ENCODE measurements at regions not wholly inside any gene's neighbourhood (a gene's known extent, or its start where the extent isn't known, plus 50 kb on each side); places are given as distances from the start of the nearest gene placed in this dataset.
"Not testable (repeated sequence)": the region's sequence is repeated elsewhere in the genome, so short reads cannot be mapped to it uniquely, and the experiment has no call there.

- Histone ChIP-seq H3K27me3 (ENCODE audit: control insufficient read depth in 2 of 2, insufficient read depth in 2 of 2, low read length in 2 of 2) (no peaks in the 10 kb centered on the region), H3K9me3 (replicated peaks in 1 of 2; ENCODE audit: control insufficient read depth in 1 of 2, insufficient read depth in 1 of 2, low read length in 2 of 2) (peaks cover 15 to 19% of the 10 kb centered on the region in 2 donors), H4K20me1 (ENCODE audit: insufficient read depth, low read length) (no peaks in the 10 kb centered on the region), H3K79me2 (ENCODE audit: insufficient read depth, low read length) (no peaks in the 10 kb centered on the region), H3K36me3 (replicated peaks in 1 of 2; ENCODE audit: control insufficient read depth in 1 of 2, insufficient read depth in 2 of 2, low read length in 2 of 2) (no peaks in the 10 kb centered on the region), H3K4me3 (replicated peaks in 1 of 3; ENCODE audit: low read depth in 2 of 3, low read length in 3 of 3) (no peak overlapping the region), H2AFZ (ENCODE audit: insufficient read depth, low read depth, low read length, poor library complexity, severe bottlenecking) (no peak overlapping the region), H3K9ac (ENCODE audit: insufficient read depth, low read length, poor library complexity, severe bottlenecking) (no peak overlapping the region), H3K27ac (ENCODE audit: low read depth in 1 of 2, low read length in 2 of 2) (no peak overlapping the region), H3K4me2 (replicated peaks; ENCODE audit: extremely low read depth, low read length, poor library complexity, severe bottlenecking) (no peak overlapping the region), H3K4me1 (ENCODE audit: control insufficient read depth in 1 of 2, insufficient read depth in 2 of 2, low read length in 2 of 2) (no peaks in the 10 kb centered on the region)
- TF ChIP-seq CTCF (IDR thresholded peaks at IDR 0.05), result no peak
- Mint-ChIP-seq H3K27me3 (ENCODE audit: low read depth in 3 of 3) (no peaks in the 10 kb centered on the region), H3K36me3 (no peaks in the 10 kb centered on the region), H3K4me1 (no peaks in the 10 kb centered on the region), H3K9me3 (peaks cover 8 to 12% (median 10%) of the 10 kb centered on the region in 7 donors), H3K27ac (no peak overlapping the region), H3K4me3 (no peak overlapping the region)
- no peak for DNase-seq
- WGBS (ENCODE audit: insufficient coverage), result 80% methylated on average over 4 of the region's 4 CpGs
- intact Hi-C loops (cut with micrococcal nuclease), result no loop called here
Measured at GRCh38 chr4:179728305-179728704, 2286.1 kb upstream of the AGA start.

GRCh38 chr4:179736820-179737219, 2294.6 kb upstream of the AGA start:
- H3K4me3 ChIP-seq (replicated peaks in 1 of 3; ENCODE audit: low read depth in 2 of 3, low read length in 3 of 3); H3K79me2 ChIP-seq (ENCODE audit: insufficient read depth, low read length); H4K20me1 ChIP-seq (ENCODE audit: insufficient read depth, low read length); H3K9me3 ChIP-seq (replicated peaks in 1 of 2; ENCODE audit: control insufficient read depth in 1 of 2, insufficient read depth in 1 of 2, low read length in 2 of 2); H3K4me2 ChIP-seq (replicated peaks; ENCODE audit: extremely low read depth, low read length, poor library complexity, severe bottlenecking); H3K27me3 ChIP-seq (ENCODE audit: control insufficient read depth in 2 of 2, insufficient read depth in 2 of 2, low read length in 2 of 2); DNase-seq; H3K36me3 Mint-ChIP-seq; H3K4me1 Mint-ChIP-seq; H3K36me3 ChIP-seq (replicated peaks in 1 of 2; ENCODE audit: control insufficient read depth in 1 of 2, insufficient read depth in 2 of 2, low read length in 2 of 2); H3K4me3 Mint-ChIP-seq; H3K9ac ChIP-seq (ENCODE audit: insufficient read depth, low read length, poor library complexity, severe bottlenecking); H3K27ac ChIP-seq (ENCODE audit: low read depth in 1 of 2, low read length in 2 of 2); H2AFZ ChIP-seq (ENCODE audit: insufficient read depth, low read depth, low read length, poor library complexity, severe bottlenecking); intact Hi-C loops (cut with micrococcal nuclease); H3K27ac Mint-ChIP-seq; H3K4me1 ChIP-seq (ENCODE audit: control insufficient read depth in 1 of 2, insufficient read depth in 2 of 2, low read length in 2 of 2); H3K27me3 Mint-ChIP-seq (ENCODE audit: low read depth in 3 of 3): not testable (repeated sequence)
- peaks cover 5 to 11% (median 9%) of the 10 kb centered on the region in 7 donors for H3K9me3 Mint-ChIP-seq
- WGBS (ENCODE audit: insufficient coverage), result 100% methylated on average over 1 of the region's 6 CpGs

Data from CD14-positive monocyte (primary cell).